Mammary epithelial cell (primary cell): ENCODE measurements at regions not wholly inside any gene's neighbourhood (a gene's known extent, or its start where the extent isn't known, plus 50 kb on each side); places are given as distances from the start of the nearest gene placed in this dataset.

ENCODE experiments used
- CTCF ChIP-seq, 2 donors: IDR thresholded peaks in 1 of 2; conservative IDR thresholded peaks in 1 of 2; 2 replicates each; pipeline ENCODE4 v1.5.1; 2011 to 2012; ENCODE audit warnings: inconsistent platforms in 2 of 2, low read length in 2 of 2, mild to moderate bottlenecking in 2 of 2, control low read depth in 1 of 2, low read depth in 1 of 2; ENCODE audit not compliant: insufficient read depth in 1 of 2; ENCODE audit errors: extremely low read depth in 1 of 2
- EZH2 ChIP-seq: IDR thresholded peaks from 2 replicates; pipeline ENCODE4 v1.6.1; 2012; ENCODE audit warnings: low read length, inconsistent platforms, borderline replicate concordance

- TF ChIP-seq CTCF (conservative IDR thresholded peaks at IDR 0.05 in 1 of 2, IDR thresholded peaks at IDR 0.05 in 1 of 2; ENCODE audit: extremely low read depth in 1 of 2, insufficient read depth in 1 of 2, low read depth in 1 of 2, low read length in 2 of 2) = no peak
- TF ChIP-seq EZH2 = no peak
Observed at GRCh38 chr4:136183513-136183912, 1348.8 kb downstream of the PCDH18 start.
